Aorta (tissue), 5 donors: ENCODE measurements at regions not wholly inside any gene's neighbourhood (a gene's known extent, or its start where the extent isn't known, plus 50 kb on each side); places are given as distances from the start of the nearest gene placed in this dataset.
"Not testable (repeated sequence)": the region's sequence is repeated elsewhere in the genome, so short reads cannot be mapped to it uniquely, and the experiment has no call there.

Source experiments
- ATAC-seq: fragments of 200-7000 bp; cut with Tn5 transposase; one replicate; pipeline ENCODE4 v1.9.1; 2022; ENCODE audit warnings: moderate library complexity; ENCODE audit not compliant: low FRiP score
- DNase-seq, 2 donors: peaks; one replicate each; pipeline ENCODE4 v3.0.0-alpha.2; 2020
- H3K27ac ChIP-seq, 2 donors: one replicate each; pipeline ENCODE4 v1.5.1; 2013; ENCODE audit warnings: low read length in 2 of 2, mild to moderate bottlenecking in 2 of 2, moderate library complexity in 2 of 2, control low read depth in 1 of 2, inconsistent platforms in 1 of 2, low read depth in 1 of 2
- H3K27me3 ChIP-seq, 2 donors: one replicate each; pipeline ENCODE4 v1.6.1; 2013; ENCODE audit warnings: control low read depth in 1 of 2, low read length in 1 of 2, mild to moderate bottlenecking in 1 of 2, moderate library complexity in 1 of 2; ENCODE audit not compliant: insufficient read depth in 2 of 2, control insufficient read depth in 1 of 2
- H3K36me3 ChIP-seq, 2 donors: one replicate each; pipeline ENCODE4 v1.6.1; 2013; ENCODE audit warnings: control low read depth in 1 of 2, low read length in 1 of 2, mild to moderate bottlenecking in 1 of 2; ENCODE audit not compliant: insufficient read depth in 2 of 2, control insufficient read depth in 1 of 2
- H3K4me1 ChIP-seq, 2 donors: one replicate each; pipeline ENCODE4 v1.6.1; 2013; ENCODE audit warnings: low read length in 2 of 2, control low read depth in 1 of 2, mild to moderate bottlenecking in 1 of 2, moderate library complexity in 1 of 2; ENCODE audit not compliant: insufficient read depth in 2 of 2, control insufficient read depth in 1 of 2
- H3K4me3 ChIP-seq, 2 donors: one replicate each; pipeline ENCODE4 v1.5.1; 2013; ENCODE audit warnings: low read length in 2 of 2, control low read depth in 1 of 2, mild to moderate bottlenecking in 1 of 2
- H3K9me3 ChIP-seq: one replicate; pipeline ENCODE4 v1.6.1; 2013; ENCODE audit warnings: mild to moderate bottlenecking, low read length; ENCODE audit not compliant: control insufficient read depth
- WGBS, 2 donors: extraction: QIAGEN DNeasy Blood & Tissue Kit; methylation state at CpG; one replicate each; pipeline ENCODE4 v1.1.7; 2013; 5-methylcytosine and 5-hydroxymethylcytosine counted together
- intact Hi-C, 2 donors: fragments of 100-400 bp; cut with DNase I; formaldehyde crosslinking; loops; one replicate each; pipeline versions ENCODE4 v1.14.2 to v1.15.0; 2022
- donor health status: healthy with polysubstance abuse.
- donor health status: Bipolar disorder and iron deficiency.
- donor health status: DM: no; HTN: no; CAD: no.
- donor health status: DM: no; HTN: no; CAD: no.
- donor health status: DM: yes; HTN: yes; CAD: no.

GRCh38 chr2:63725212-63725611 lies 116.5 kb upstream of the UGP2 start:
- intact Hi-C loops, H3K27me3 ChIP-seq, ATAC-seq, H3K4me1 ChIP-seq, H3K36me3 ChIP-seq, H3K9me3 ChIP-seq, H3K27ac ChIP-seq, DNase-seq, H3K4me3 ChIP-seq: not testable (repeated sequence)
- WGBS, 2 donors, result 95 to 98% methylated on average over 1 of the region's 1 CpG

DNA sequence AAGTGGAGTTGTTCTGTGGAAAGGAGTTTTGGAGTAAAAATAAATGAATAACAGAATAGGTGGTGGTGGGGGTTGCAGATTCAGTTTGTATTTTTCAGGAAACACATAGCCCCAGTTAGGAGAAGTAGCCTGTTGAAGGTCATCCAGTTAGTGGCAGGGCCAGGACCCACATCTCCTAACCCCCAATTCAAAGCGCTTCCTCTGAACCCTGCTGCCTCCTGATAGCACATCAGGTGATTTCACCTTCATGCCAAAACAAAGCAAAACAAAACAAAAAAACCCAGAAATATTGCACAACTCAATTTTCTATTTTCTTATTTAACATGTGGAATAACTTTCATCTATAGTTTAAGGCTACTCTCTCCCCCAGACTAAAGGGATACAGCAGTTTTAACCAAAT lies 112.3 kb upstream of the UGP2 start:
- DNase-seq (no peak), ATAC-seq (no peak)
- no peaks in the 10 kb centered on the region for H3K4me1 ChIP-seq
- no peaks in the 10 kb centered on the region for H3K36me3 ChIP-seq
- H3K4me3 ChIP-seq, result no peak overlapping the region
- intact Hi-C loops, result no loop called here
- no peaks in the 10 kb centered on the region for H3K27me3 ChIP-seq
- no peak overlapping the region for H3K27ac ChIP-seq
- WGBS, 2 donors, result 94 to 95% methylated on average over 1 of the region's 1 CpG
- H3K9me3 ChIP-seq, result no peaks in the 10 kb centered on the region

DNA sequence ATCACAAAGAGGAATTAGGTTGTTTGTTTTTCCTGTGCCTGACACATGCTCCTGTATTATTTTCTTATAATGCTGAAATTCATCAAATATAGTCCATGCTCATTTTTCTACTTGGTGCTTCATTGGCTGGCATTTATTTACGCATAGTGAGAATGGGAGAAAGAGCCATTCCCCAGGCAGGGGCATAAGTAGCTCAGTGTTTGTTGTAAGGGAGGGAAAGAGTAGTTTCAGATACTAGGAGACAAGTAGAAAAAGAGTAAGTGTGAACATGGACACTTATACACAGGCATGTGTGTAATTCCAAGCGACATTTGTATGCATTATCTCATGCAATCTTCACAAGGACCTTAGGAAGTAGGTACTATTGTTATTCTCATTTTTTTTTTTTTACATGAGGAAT lies 111.9 kb upstream of the UGP2 start:
- no peak for ATAC-seq
- 93 to 95% methylated on average over 2 of the region's 2 CpGs for WGBS, 2 donors
- intact Hi-C loops, result no loop called here

DNA sequence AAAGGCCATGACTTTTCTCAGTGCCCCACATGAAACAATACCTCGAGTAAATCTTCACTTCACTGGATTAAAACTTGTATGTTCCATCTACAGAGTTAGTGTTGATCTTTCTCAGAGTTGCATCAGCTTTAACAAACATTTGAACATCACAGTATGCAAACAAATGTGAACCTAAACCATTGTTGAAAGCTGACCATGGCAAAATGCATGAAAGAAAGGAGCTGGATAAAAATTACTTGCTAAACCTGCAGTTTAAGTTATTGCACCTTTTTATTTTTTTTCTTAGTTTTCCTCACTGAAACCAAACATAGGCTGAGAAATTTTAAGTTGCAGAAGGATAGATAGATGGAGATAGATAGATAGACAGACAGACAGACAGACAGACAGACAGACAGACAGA lies 107.2 kb upstream of the UGP2 start:
- H3K27me3 ChIP-seq, result no peaks in the 10 kb centered on the region
- no peaks in the 10 kb centered on the region for H3K9me3 ChIP-seq
- ATAC-seq (no peak), DNase-seq (no peak)
- no peaks in the 10 kb centered on the region for H3K36me3 ChIP-seq
- H3K27ac ChIP-seq, result no peak overlapping the region
- H3K4me1 ChIP-seq, result peaks cover 4 to 5% of the 10 kb centered on the region in 2 donors
- intact Hi-C loops, result no loop called here
- H3K4me3 ChIP-seq, result no peak overlapping the region
- 64 to 69% methylated on average over 1 of the region's 1 CpG for WGBS, 2 donors

More for the DNA sequence above, 111.9 kb upstream of the UGP2 start:
- Histone ChIP-seq H3K4me1 (no peaks in the 10 kb centered on the region), H3K4me3 (no peak overlapping the region), H3K27ac (no peak overlapping the region), H3K9me3 (no peaks in the 10 kb centered on the region), H3K27me3 (no peaks in the 10 kb centered on the region), H3K36me3 (no peaks in the 10 kb centered on the region)
- no peak for DNase-seq

DNA sequence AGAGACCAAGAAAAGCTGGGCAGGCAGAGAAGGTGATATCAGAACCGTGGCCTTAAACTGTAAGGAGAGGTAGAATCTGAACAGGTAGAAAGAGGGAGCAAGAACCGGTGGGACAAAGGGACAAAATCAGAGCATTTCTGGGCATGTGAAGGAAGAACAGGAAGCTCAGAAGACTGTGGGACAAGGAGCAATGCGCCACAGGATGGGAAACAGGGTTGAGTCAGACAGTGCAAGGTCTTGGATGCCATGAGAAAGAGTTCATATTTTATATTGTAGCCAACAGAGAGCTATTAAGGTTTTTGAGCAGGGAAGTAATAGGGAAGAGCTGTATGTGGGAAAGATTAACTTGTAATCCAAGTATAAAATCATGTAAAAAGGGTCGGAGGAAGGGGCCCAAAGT lies 106.4 kb upstream of the UGP2 start:
- DNase-seq, result no peak
- ATAC-seq, result no peak
- Histone ChIP-seq H3K9me3 (no peaks in the 10 kb centered on the region), H3K4me3 (no peak overlapping the region), H3K27ac (peak overlapping the region in 1 of 2 donors; percentile 51), H3K4me1 (peaks cover 4 to 5% of the 10 kb centered on the region in 2 donors), H3K27me3 (no peaks in the 10 kb centered on the region), H3K36me3 (no peaks in the 10 kb centered on the region)
- intact Hi-C loops, result no loop called here
- 72 to 84% methylated on average over 4 of the region's 4 CpGs for WGBS, 2 donors

GRCh38 chr2:63735931-63736330 lies 105.8 kb upstream of the UGP2 start:
- Histone ChIP-seq H3K27ac (no peak overlapping the region), H3K36me3 (no peaks in the 10 kb centered on the region), H3K4me1 (peaks cover 4 to 5% of the 10 kb centered on the region in 2 donors), H3K4me3 (no peak overlapping the region), H3K27me3 (no peaks in the 10 kb centered on the region), H3K9me3 (no peaks in the 10 kb centered on the region)
- 21 to 33% methylated on average over 1 of the region's 1 CpG for WGBS, 2 donors
- intact Hi-C loops, result no loop called here
- ATAC-seq (no peak), DNase-seq (no peak)

DNA sequence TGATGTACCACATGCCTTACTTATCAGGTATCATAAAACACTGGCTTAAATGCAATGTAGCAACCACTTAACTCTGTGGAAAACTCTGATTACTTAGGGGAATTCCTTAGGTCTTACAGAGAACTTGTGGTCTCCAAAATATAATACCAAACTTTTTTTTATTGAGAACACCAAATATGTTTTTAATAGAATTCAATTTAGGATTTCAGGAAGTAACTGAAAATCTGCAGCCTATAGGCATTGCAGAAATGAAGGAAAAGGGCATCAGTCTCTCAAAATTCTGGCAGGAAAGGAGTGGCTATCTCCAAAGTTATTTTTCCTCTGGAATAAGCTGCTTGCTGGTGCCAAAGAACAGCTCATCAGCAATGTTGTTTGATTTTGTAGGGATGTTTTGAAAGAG lies 105.3 kb upstream of the UGP2 start:
- DNase-seq (no peak), ATAC-seq (peak; percentile 60)
- Histone ChIP-seq H3K9me3 (no peaks in the 10 kb centered on the region), H3K27me3 (no peaks in the 10 kb centered on the region), H3K27ac (no peak overlapping the region), H3K4me3 (no peak overlapping the region), H3K4me1 (peaks cover 5% of the 10 kb centered on the region in 2 donors), H3K36me3 (no peaks in the 10 kb centered on the region)
- intact Hi-C loops, result no loop called here

GRCh38 chr2:63737081-63737751 lies 104.5 kb upstream of the UGP2 start:
- intact Hi-C loops, result no loop called here
- Histone ChIP-seq H3K36me3 (no peaks in the 10 kb centered on the region), H3K4me3 (no peak overlapping the region), H3K4me1 (peaks cover 5% of the 10 kb centered on the region in 2 donors), H3K27me3 (no peaks in the 10 kb centered on the region), H3K9me3 (no peaks in the 10 kb centered on the region), H3K27ac (peak overlapping the region; percentile 0 to 54)
- DNase-seq, result no peak
- no peak for ATAC-seq

DNA sequence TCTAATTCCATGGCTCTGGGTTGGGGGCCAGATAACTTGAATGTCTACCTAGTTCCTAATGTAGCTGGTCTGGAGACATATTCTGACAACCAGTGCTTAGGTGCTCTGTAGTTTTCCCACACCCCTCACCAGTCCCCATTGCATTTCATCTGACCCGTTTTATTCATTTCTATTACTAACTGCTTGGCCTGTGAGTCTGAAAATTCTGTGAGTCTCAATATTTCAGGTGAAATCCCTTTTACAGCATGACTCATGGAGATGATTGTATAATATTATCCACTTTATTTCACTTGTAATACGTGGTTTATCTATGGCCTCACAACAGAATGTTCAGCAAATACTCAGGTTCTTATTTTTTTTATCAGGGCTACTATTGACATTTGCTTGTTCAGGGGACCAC lies 103.7 kb upstream of the UGP2 start:
- 52 to 54% methylated on average over 2 of the region's 2 CpGs for WGBS, 2 donors
- no peak for ATAC-seq

More for the DNA sequence above, 103.7 kb upstream of the UGP2 start:
- no peak for DNase-seq
- Histone ChIP-seq H3K9me3 (no peaks in the 10 kb centered on the region), H3K27ac (no peak overlapping the region), H3K36me3 (no peaks in the 10 kb centered on the region), H3K27me3 (no peaks in the 10 kb centered on the region), H3K4me3 (no peak overlapping the region), H3K4me1 (peaks cover 5% of the 10 kb centered on the region in 2 donors)
- intact Hi-C loops, result no loop called here
